GM23248 (cell line): ENCODE measurements at regions not wholly inside any gene's neighbourhood (a gene's known extent, or its start where the extent isn't known, plus 50 kb on each side); places are given as distances from the start of the nearest gene placed in this dataset.

Experiments used
- EZH2 ChIP-seq: fragments of 200-600 bp; sonication (generic); IDR thresholded peaks from 2 replicates; pipeline ENCODE4 v1.6.1; 2018; ENCODE audit warnings: antibody characterized with exemption, mild to moderate bottlenecking; ENCODE audit not compliant: insufficient read depth, poor library complexity, severe bottlenecking
- EZH2phosphoT487 ChIP-seq: fragments of 200-600 bp; sonication (generic); IDR thresholded peaks from 2 replicates; pipeline ENCODE4 v1.6.1; 2018; ENCODE audit warnings: antibody characterized with exemption, moderate library complexity, mild to moderate bottlenecking, low read depth; ENCODE audit not compliant: insufficient read depth

GRCh38 chr6:145339089-145339488 lies 396.2 kb downstream of the EPM2A start:
- TF ChIP-seq EZH2phosphoT487 (no peak), EZH2 (no peak)
